ENCODE measurements at regions not wholly inside any gene's neighbourhood (a gene's known extent, or its start where the extent isn't known, plus 50 kb on each side); places are given as distances from the start of the nearest gene placed in this dataset.

DNA sequence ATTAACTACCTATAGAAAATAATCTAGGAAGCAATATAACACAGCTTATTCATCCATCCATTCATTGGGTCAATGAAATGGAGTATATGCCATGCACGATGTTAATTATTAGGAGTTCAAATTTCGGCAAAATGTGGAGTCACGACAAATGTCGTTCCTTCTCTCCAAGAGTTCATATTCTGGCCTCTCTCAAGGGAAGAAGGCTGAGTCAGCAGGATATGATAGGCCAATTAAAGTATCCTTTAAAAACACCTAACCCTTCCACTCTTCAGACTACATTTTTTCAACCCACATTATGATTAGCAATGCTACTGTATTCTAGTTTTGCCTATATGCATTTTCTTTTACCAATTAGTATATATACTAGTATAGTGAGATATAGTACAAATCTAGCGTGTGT lies 163.1 kb downstream of the LARP7 start:
- Mint-ChIP-seq H3K4me1 (ENCODE audit: low read depth) (no peaks in the 10 kb centered on the region), H3K9me3 (no peaks in the 10 kb centered on the region), H3K36me3 (ENCODE audit: low read depth) (no peaks in the 10 kb centered on the region), H3K4me3 (no peak overlapping the region), H3K27ac (no peak overlapping the region), H3K27me3 (ENCODE audit: insufficient read depth) (peaks cover 2% of the 10 kb centered on the region)
- DNase-seq (ENCODE audit: low spot score), result no peak
- intact Hi-C loops (cut with micrococcal nuclease), result no loop called here

DNA sequence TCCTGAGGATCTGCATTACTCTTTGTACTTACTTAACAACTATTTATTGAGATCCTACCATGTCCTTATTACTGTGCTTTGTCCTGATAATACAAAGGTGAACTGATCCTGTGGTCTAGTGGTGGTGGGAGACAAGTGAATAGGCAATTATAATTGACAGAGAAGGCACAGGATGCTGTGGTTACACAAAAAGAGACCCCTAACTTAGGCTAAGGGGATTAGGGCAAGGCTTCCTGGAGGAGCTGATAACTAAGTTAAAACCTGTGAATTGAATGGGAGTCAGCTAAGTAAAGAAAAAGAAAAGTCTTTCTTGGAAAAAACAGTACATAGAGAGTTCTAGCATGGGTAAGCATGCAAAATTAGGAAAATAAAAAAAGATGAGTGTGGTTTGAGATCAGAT lies 164.4 kb downstream of the LARP7 start:
- H3K9me3 Mint-ChIP-seq, result no peaks in the 10 kb centered on the region
- intact Hi-C loops (cut with micrococcal nuclease), result no loop called here
- no peaks in the 10 kb centered on the region for H3K4me1 Mint-ChIP-seq (ENCODE audit: low read depth)
- no peak overlapping the region for H3K27ac Mint-ChIP-seq
- no peak for DNase-seq (ENCODE audit: low spot score)
- H3K36me3 Mint-ChIP-seq (ENCODE audit: low read depth), result no peaks in the 10 kb centered on the region
- H3K4me3 Mint-ChIP-seq, result no peak overlapping the region
- peaks cover 2% of the 10 kb centered on the region for H3K27me3 Mint-ChIP-seq (ENCODE audit: insufficient read depth)

DNA sequence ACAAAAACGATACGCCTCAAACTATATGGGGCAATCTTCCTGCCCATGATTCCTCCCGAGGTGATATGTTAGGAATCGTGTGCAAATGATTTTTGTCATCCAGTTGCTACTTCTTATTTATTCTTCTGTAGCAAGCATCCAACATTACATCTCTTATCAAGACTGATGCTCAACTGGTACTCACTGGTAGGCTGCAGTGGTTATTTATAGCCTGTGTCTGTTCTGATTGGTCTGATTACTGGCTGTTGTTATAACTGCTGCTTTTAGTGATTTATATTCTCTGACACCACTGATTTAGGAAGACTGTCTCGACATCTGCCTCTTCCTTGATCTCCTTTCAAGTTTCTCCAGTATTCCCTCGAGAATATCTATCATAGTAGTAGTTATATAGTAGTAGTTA lies 165.8 kb downstream of the LARP7 start:
- Mint-ChIP-seq H3K27me3 (ENCODE audit: insufficient read depth) (peaks cover 2% of the 10 kb centered on the region), H3K27ac (no peak overlapping the region), H3K4me1 (ENCODE audit: low read depth) (no peaks in the 10 kb centered on the region), H3K4me3 (no peak overlapping the region), H3K9me3 (no peaks in the 10 kb centered on the region), H3K36me3 (ENCODE audit: low read depth) (no peaks in the 10 kb centered on the region)
- intact Hi-C loops (cut with micrococcal nuclease), result no loop called here
- DNase-seq (ENCODE audit: low spot score), result no peak

DNA sequence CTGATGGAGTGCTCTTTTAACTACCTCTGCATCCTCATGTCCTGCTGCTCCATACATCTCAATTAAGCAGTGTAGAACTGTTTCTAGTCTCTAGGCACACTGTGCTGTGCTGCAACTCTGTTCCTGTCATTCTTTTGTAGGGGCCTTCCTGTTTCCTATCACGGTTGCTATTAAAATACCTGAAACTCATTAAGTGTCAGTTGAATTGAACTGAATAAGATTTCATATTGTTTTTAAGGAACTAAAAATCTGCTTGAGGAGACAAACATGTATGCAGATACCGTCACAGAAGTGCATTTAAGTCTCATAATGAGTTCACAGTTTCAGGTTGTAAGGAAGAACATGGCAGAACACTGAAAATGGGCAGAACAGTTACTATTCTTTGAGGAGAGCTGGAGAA lies 170.1 kb downstream of the LARP7 start:
- Mint-ChIP-seq H3K27ac (no peak overlapping the region), H3K9me3 (no peaks in the 10 kb centered on the region), H3K4me1 (ENCODE audit: low read depth) (peaks cover 6% of the 10 kb centered on the region), H3K27me3 (ENCODE audit: insufficient read depth) (peaks cover 2% of the 10 kb centered on the region), H3K4me3 (no peak overlapping the region), H3K36me3 (ENCODE audit: low read depth) (no peaks in the 10 kb centered on the region)
- DNase-seq (ENCODE audit: low spot score), result no peak
- intact Hi-C loops (cut with micrococcal nuclease), result no loop called here

DNA sequence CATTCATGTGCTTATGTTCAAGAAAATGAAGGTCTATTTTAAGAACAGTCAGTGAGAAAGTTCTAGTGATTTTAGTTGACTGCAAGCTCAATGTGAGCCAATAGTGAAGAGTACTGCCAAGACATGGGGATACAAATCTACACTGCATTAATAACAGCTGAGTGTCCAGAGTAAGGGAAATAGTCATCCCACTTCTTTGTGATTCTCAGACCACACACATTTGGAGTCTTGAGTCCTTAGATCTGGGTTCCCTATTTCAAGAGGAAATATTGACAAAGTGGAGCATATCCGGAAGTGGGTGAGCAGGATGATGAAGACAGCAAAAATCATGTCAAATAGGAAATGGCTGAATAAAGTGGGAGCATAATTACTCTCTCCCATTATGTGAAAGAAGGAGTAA lies 171.1 kb downstream of the LARP7 start:
- no peaks in the 10 kb centered on the region for H3K9me3 Mint-ChIP-seq
- no peak overlapping the region for H3K4me3 Mint-ChIP-seq
- no peaks in the 10 kb centered on the region for H3K36me3 Mint-ChIP-seq (ENCODE audit: low read depth)
- H3K27ac Mint-ChIP-seq, result no peak overlapping the region
- no peak for DNase-seq (ENCODE audit: low spot score)
- peaks cover 6% of the 10 kb centered on the region for H3K4me1 Mint-ChIP-seq (ENCODE audit: low read depth)
- peaks cover 2% of the 10 kb centered on the region for H3K27me3 Mint-ChIP-seq (ENCODE audit: insufficient read depth)
- intact Hi-C loops (cut with micrococcal nuclease), result no loop called here

DNA sequence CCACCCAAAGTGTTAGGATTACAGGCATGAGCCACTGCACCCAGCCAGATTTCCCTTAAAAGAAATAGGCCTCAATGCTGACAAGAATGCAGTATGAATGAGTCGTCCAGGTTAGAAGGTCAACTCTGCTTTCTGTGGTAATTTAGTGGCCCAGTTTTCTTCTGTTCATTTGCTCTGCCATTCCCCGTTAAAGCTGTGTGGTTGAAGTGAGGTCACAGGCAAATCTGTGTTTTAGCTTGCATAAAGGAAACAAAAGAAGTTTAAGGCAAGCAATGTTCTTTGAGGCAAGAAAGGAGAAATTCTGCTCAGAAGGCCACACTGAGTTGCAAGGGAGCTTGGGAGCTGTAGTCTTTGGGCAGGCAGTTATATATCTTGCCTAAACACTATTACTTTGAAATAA lies 176.8 kb downstream of the LARP7 start:
- H3K4me1 Mint-ChIP-seq (ENCODE audit: low read depth), result peaks cover 13% of the 10 kb centered on the region
- no peak for DNase-seq (ENCODE audit: low spot score)
- intact Hi-C loops (cut with micrococcal nuclease), result no loop called here
- no peaks in the 10 kb centered on the region for H3K9me3 Mint-ChIP-seq
- H3K36me3 Mint-ChIP-seq (ENCODE audit: low read depth), result no peaks in the 10 kb centered on the region
- H3K4me3 Mint-ChIP-seq, result no peak overlapping the region
- peaks cover 2% of the 10 kb centered on the region for H3K27me3 Mint-ChIP-seq (ENCODE audit: insufficient read depth)
- peak overlapping the region; percentile 13 for H3K27ac Mint-ChIP-seq

DNA sequence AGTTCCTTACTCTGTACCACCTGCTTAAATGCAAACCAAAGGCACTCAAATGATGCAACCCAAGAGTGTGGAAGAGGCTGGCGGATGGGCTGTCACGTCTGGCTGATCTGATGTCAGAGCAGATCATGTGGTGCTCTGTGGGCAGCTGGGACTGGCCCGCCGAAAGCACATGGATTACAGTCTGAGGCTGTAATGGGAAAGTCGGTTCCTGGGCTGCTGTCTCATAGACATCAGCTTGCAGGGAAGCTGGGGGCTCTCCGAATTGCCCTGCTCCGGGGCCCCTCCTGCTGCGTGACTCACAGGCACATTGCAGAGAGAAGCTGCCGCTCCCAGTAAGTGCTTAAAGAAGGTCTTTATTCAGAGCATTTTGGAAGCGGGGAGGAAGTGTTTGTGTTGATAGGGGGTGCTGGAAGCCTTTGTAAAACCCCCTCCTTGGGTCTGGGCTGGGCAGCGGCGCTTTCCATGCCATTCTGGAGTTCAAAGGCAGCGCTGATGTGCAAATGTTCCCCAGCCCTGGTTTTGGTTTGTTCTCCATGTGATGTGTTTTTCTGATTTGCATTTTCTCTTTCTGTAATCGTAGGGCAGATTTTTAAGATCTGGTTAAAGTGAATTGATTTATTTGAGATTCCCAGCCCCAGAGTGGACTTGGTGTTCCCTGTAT lies 181.1 kb downstream of the LARP7 start:
- H3K36me3 Mint-ChIP-seq (ENCODE audit: low read depth), result no peaks in the 10 kb centered on the region
- DNase-seq (ENCODE audit: low spot score), result peak; percentile 38
- intact Hi-C loops (cut with micrococcal nuclease), result loop anchor here (2.0 kb wide), 1 partner anchor 181 kb away; the partner anchor contains the start of genes LARP7 and ZGRF1
- peak overlapping the region; percentile 86 for H3K27ac Mint-ChIP-seq
- H3K4me1 Mint-ChIP-seq (ENCODE audit: low read depth), result peaks cover 19% of the 10 kb centered on the region
- H3K27me3 Mint-ChIP-seq (ENCODE audit: insufficient read depth), result peaks cover 2% of the 10 kb centered on the region
- H3K9me3 Mint-ChIP-seq, result no peaks in the 10 kb centered on the region
- peak overlapping the region; percentile 85 for H3K4me3 Mint-ChIP-seq

DNA sequence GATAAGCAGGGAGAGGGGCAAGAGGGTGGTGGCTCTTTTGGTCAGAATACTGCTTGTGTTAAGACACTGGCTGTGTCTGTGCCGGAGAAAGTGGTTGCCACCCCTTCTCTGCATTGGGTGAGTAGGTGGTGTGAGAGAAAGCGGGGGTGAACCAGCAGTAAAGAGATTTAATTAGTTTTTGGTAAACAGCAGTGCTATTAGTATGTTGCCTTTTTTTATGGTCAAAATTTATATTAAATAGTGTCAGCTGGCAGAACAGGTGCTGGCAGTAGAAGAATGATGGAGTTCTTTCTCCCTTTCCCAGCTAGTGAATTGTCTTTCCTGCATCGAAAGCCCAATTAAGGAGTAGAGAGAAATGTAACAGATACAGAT lies 181.6 kb downstream of the LARP7 start:
- no peak for DNase-seq (ENCODE audit: low spot score)
- no peaks in the 10 kb centered on the region for H3K36me3 Mint-ChIP-seq (ENCODE audit: low read depth)
- H3K27me3 Mint-ChIP-seq (ENCODE audit: insufficient read depth), result peaks cover 2% of the 10 kb centered on the region
- intact Hi-C loops (cut with micrococcal nuclease), result loop anchor here (2.0 kb wide), 1 partner anchor 182 kb away; the partner anchor contains the start of genes LARP7 and ZGRF1
- peak overlapping the region; percentile 85 for H3K4me3 Mint-ChIP-seq
- no peaks in the 10 kb centered on the region for H3K9me3 Mint-ChIP-seq
- H3K4me1 Mint-ChIP-seq (ENCODE audit: low read depth), result peaks cover 19% of the 10 kb centered on the region
- H3K27ac Mint-ChIP-seq, result peak overlapping the region; percentile 86

DNA sequence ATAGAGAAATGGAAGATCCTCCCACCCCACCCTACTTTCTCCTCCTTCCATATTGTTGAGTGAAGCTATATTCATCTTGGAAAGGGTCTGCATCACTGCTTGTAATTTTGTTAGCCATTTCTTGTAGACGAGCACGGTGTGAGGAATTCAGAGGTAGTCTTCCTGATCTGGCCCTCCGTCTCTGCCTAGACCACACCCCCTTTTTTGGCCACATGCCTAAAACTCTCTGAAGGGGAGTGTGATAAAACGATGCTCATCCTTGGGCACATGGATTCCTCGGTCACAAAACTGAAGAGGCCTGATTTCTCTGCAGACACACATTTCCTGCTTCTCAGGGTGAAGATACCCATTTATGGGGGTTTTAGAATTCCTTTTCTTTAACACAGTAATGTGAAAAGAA lies 182.8 kb downstream of the LARP7 start:
- H3K4me3 Mint-ChIP-seq, result no peak overlapping the region
- no peak overlapping the region for H3K27ac Mint-ChIP-seq
- H3K9me3 Mint-ChIP-seq, result no peaks in the 10 kb centered on the region
- peaks cover 19% of the 10 kb centered on the region for H3K4me1 Mint-ChIP-seq (ENCODE audit: low read depth)
- H3K36me3 Mint-ChIP-seq (ENCODE audit: low read depth), result no peaks in the 10 kb centered on the region
- H3K27me3 Mint-ChIP-seq (ENCODE audit: insufficient read depth), result peaks cover 4% of the 10 kb centered on the region
- intact Hi-C loops (cut with micrococcal nuclease), result loop anchor here (2.0 kb wide), 1 partner anchor 183 kb away; the partner anchor contains the start of genes LARP7 and ZGRF1
- DNase-seq (ENCODE audit: low spot score), result no peak

DNA sequence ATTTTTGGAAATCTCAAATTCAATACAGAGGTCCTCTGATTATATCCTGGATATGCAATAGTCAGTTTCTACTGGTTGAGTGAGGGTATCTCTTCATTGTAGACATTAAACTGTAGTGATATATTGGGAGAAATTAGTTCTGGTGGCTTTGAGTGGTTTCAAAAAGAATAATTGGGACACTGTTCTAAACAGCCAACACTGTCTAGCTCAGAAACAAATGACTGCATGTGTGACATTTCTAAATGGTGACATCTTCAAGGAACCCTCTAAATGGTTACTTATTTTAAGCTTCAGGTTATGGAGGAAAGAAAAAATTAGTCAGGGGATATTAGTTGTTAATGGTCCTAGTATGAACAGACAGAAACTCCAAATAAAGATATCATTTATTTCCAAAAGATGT lies 186.2 kb downstream of the LARP7 start:
- no peak for DNase-seq (ENCODE audit: low spot score)

DNA sequence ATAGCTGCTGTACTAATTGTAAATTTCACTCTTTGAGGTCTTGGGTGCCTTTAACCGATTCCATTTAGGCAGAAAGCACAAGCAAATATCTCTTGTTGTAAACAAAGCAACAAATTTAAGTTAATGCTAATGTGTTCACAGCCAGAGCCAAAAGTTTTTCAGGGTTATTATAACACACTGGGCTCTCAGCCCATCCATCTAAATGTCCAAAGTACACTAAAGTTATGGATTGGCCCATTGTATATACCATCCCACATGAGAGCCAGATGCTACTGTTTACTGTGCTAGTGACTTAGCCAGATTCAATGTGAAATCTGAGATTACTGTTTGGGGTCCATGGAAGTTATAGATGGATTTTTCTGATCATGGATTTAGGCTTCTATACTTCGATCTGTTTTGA lies 186.7 kb downstream of the LARP7 start:
- H3K9me3 Mint-ChIP-seq, result no peaks in the 10 kb centered on the region
- H3K4me3 Mint-ChIP-seq, result no peak overlapping the region
- no peak overlapping the region for H3K27ac Mint-ChIP-seq
- H3K36me3 Mint-ChIP-seq (ENCODE audit: low read depth), result no peaks in the 10 kb centered on the region
- H3K4me1 Mint-ChIP-seq (ENCODE audit: low read depth), result peaks cover 8% of the 10 kb centered on the region
- peaks cover 2% of the 10 kb centered on the region for H3K27me3 Mint-ChIP-seq (ENCODE audit: insufficient read depth)
- intact Hi-C loops (cut with micrococcal nuclease), result no loop called here
- DNase-seq (ENCODE audit: low spot score), result no peak

More for the DNA sequence above, 186.2 kb downstream of the LARP7 start:
- intact Hi-C loops (cut with micrococcal nuclease), result no loop called here
- Mint-ChIP-seq H3K36me3 (ENCODE audit: low read depth) (no peaks in the 10 kb centered on the region), H3K4me1 (ENCODE audit: low read depth) (peaks cover 12% of the 10 kb centered on the region), H3K4me3 (no peak overlapping the region), H3K27ac (no peak overlapping the region), H3K27me3 (ENCODE audit: insufficient read depth) (peaks cover 4% of the 10 kb centered on the region), H3K9me3 (no peaks in the 10 kb centered on the region)

DNA sequence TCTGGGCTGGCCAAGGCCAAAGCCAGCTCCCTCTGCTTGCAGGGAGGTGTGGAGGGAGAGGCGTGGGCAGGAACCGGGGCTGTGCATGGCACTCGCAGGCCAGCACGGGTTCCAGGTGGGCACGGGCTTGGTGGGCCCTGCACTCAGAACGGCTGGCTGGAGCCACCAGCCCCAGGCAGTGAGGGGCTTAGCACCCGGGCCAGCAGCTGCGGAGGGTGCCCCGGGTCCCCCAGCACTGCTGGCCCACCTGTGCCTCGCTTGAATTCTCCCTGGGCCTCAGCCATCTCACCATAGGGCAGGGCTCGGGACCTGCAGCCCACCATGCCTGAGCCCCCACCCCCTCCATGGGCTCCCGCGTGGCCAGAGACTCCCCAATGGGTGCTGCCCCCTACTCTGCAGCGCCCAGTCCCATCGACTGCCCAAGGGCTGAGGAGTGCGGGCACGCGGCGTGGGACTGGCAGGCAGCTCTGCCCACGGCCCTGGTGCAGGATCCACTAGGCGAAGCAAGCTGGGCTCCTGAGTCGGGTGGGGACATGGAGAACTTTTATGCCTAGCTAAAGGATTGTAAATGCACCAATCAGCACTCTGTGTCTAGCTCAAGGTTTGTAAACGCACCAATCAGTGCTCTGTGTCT lies 193.9 kb downstream of the LARP7 start:
- no peak overlapping the region for H3K4me3 Mint-ChIP-seq
- H3K27me3 Mint-ChIP-seq (ENCODE audit: insufficient read depth), result no peaks in the 10 kb centered on the region

DNA sequence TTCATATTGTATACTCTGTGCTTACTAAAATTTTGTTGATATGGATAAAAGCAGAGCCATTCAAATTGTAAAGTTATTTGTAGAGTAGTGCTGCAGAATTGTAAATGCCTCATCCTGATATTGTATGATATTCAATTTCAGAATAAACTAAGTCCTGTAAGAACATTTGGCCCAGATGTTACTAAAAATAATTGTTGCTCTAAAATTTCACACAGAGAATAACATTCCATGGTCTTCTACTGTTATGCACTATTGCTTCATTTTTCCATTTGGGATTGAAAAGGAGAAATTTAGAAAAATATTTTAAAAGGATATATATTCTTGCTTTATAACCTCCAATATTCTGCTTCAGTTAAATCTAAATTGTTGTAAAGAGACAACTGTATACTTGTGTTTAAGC lies 195.6 kb downstream of the LARP7 start:
- intact Hi-C loops (cut with micrococcal nuclease), result no loop called here
- H3K27ac Mint-ChIP-seq, result no peak overlapping the region
- peaks cover 5% of the 10 kb centered on the region for H3K9me3 Mint-ChIP-seq
- H3K4me1 Mint-ChIP-seq (ENCODE audit: low read depth), result no peaks in the 10 kb centered on the region
- no peak for DNase-seq (ENCODE audit: low spot score)
- no peaks in the 10 kb centered on the region for H3K36me3 Mint-ChIP-seq (ENCODE audit: low read depth)
- no peaks in the 10 kb centered on the region for H3K27me3 Mint-ChIP-seq (ENCODE audit: insufficient read depth)
- no peak overlapping the region for H3K4me3 Mint-ChIP-seq

More for the DNA sequence above, 193.9 kb downstream of the LARP7 start:
- Mint-ChIP-seq H3K9me3 (no peaks in the 10 kb centered on the region), H3K36me3 (ENCODE audit: low read depth) (no peaks in the 10 kb centered on the region), H3K27ac (no peak overlapping the region), H3K4me1 (ENCODE audit: low read depth) (no peaks in the 10 kb centered on the region)
- intact Hi-C loops (cut with micrococcal nuclease), result no loop called here
- no peak for DNase-seq (ENCODE audit: low spot score)

Measured in activated T-helper 1 cell treated with anti-CD3 and anti-CD28 coated beads, Interleukin-12 subunit alpha, Interleukin-12 subunit beta, Interleukin-2, Interleukin-4 antibody, amounts not matched to agents 30 ng/mL and 10 ng/mL and 1 ng/mL, durations not matched to agents 14 hours and 24 hours and 36 hours (primary cell).